ENCODE measurements at regions not wholly inside any gene's neighbourhood (a gene's known extent, or its start where the extent isn't known, plus 50 kb on each side); places are given as distances from the start of the nearest gene placed in this dataset.

GRCh38 chr3:835096-835495 is 257.7 kb upstream of the CNTN6 start:
- no peak for DNase-seq (ENCODE audit: low read depth)
- no peak overlapping the region for H3K4me3 ChIP-seq (ENCODE audit: low read depth, low read length)
- no peak for TF ChIP-seq MAX (IDR thresholded peaks at IDR 0.05; ENCODE audit: low read depth, low read length)
- TF ChIP-seq, protein P1, sequence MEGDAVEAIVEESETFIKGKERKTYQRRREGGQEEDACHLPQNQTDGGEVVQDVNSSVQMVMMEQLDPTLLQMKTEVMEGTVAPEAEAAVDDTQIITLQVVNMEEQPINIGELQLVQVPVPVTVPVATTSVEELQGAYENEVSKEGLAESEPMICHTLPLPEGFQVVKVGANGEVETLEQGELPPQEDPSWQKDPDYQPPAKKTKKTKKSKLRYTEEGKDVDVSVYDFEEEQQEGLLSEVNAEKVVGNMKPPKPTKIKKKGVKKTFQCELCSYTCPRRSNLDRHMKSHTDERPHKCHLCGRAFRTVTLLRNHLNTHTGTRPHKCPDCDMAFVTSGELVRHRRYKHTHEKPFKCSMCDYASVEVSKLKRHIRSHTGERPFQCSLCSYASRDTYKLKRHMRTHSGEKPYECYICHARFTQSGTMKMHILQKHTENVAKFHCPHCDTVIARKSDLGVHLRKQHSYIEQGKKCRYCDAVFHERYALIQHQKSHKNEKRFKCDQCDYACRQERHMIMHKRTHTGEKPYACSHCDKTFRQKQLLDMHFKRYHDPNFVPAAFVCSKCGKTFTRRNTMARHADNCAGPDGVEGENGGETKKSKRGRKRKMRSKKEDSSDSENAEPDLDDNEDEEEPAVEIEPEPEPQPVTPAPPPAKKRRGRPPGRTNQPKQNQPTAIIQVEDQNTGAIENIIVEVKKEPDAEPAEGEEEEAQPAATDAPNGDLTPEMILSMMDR (IDR thresholded peaks at IDR 0.05; ENCODE audit: low read depth, low read length), result no peak
- TF ChIP-seq MYC (IDR thresholded peaks at IDR 0.05; ENCODE audit: low read depth, low read length), result no peak
- TF ChIP-seq POLR2A (IDR thresholded peaks at IDR 0.05; ENCODE audit: extremely low read depth, insufficient read length), result no peak

GRCh38 chr3:839981-840380 is 252.8 kb upstream of the CNTN6 start:
- no peak for TF ChIP-seq MAX (IDR thresholded peaks at IDR 0.05; ENCODE audit: low read depth, low read length)
- TF ChIP-seq POLR2A (IDR thresholded peaks at IDR 0.05; ENCODE audit: extremely low read depth, insufficient read length), result no peak
- TF ChIP-seq, protein P1 (IDR thresholded peaks at IDR 0.05; ENCODE audit: low read depth, low read length), result no peak
- TF ChIP-seq MYC (IDR thresholded peaks at IDR 0.05; ENCODE audit: low read depth, low read length), result no peak
- H3K4me3 ChIP-seq (ENCODE audit: low read depth, low read length), result no peak overlapping the region
- no peak for DNase-seq (ENCODE audit: low read depth)

DNA sequence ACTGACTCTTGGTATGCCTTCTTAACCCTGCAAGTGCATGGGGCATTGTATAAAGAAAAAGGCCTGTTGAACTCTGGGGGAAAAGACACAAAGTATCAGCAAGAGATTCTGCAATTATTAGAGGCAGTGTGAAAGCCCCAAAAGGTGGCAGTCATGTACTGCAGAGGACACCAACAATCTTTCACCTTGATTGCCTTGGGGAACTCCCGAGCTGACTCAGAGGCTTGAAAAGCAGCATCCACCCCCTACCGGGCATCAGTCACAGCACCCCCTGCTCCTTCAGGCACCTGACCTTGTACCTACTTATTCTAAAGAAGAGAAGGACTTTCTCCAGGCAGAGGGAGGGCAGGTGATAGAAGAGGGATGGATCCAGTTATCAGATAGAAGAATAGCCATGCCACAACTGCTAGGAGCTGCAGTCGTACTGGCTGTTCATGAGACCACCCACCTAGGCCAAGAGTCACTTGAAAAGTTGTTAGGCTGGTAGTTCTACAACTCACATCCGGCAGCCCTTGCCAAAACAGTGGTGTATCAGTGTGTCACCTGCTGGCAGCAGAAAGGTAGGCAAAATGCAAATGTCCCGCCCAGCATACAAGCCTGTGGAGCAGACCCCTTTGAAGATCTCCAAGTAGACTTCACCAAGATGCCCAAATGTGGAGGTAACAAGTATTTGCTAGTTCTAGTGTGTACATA is 241.6 kb upstream of the CNTN6 start:
- DNase-seq (ENCODE audit: low read depth), result no peak
- no peak for TF ChIP-seq POLR2A (IDR thresholded peaks at IDR 0.05; ENCODE audit: extremely low read depth, insufficient read length)
- TF ChIP-seq, protein P1 (IDR thresholded peaks at IDR 0.05; ENCODE audit: low read depth, low read length), result no peak
- TF ChIP-seq MYC (IDR thresholded peaks at IDR 0.05; ENCODE audit: low read depth, low read length), result no peak
- no peak for TF ChIP-seq MAX (IDR thresholded peaks at IDR 0.05; ENCODE audit: low read depth, low read length)
- no peak overlapping the region for H3K4me3 ChIP-seq (ENCODE audit: low read depth, low read length)

GRCh38 chr3:852033-852432 is 240.8 kb upstream of the CNTN6 start:
- TF ChIP-seq MYC (IDR thresholded peaks at IDR 0.05; ENCODE audit: low read depth, low read length) (no peak), MAX (IDR thresholded peaks at IDR 0.05; ENCODE audit: low read depth, low read length) (no peak), POLR2A (IDR thresholded peaks at IDR 0.05; ENCODE audit: extremely low read depth, insufficient read length) (no peak)
- TF ChIP-seq, protein P1 (IDR thresholded peaks at IDR 0.05; ENCODE audit: low read depth, low read length), result no peak
- DNase-seq (ENCODE audit: low read depth), result no peak
- H3K4me3 ChIP-seq (ENCODE audit: low read depth, low read length), result no peak overlapping the region

- no peak for TF ChIP-seq MYC (IDR thresholded peaks at IDR 0.05; ENCODE audit: low read depth, low read length)
- TF ChIP-seq, protein P1 (IDR thresholded peaks at IDR 0.05; ENCODE audit: low read depth, low read length), result no peak
- no peak for TF ChIP-seq MAX (IDR thresholded peaks at IDR 0.05; ENCODE audit: low read depth, low read length)
- no peak for TF ChIP-seq POLR2A (IDR thresholded peaks at IDR 0.05; ENCODE audit: extremely low read depth, insufficient read length)
- H3K4me3 ChIP-seq (ENCODE audit: low read depth, low read length), result no peak overlapping the region
- DNase-seq (ENCODE audit: low read depth), result no peak
These were observed 239.3 kb upstream of the CNTN6 start for GRCh38 chr3:853489-853888.
